HG02798 (cell line): ENCODE measurements at regions not wholly inside any gene's neighbourhood (a gene's known extent, or its start where the extent isn't known, plus 50 kb on each side); places are given as distances from the start of the nearest gene placed in this dataset.

ENCODE experiments used
- ATAC-seq: cut with Tn5 transposase; IDR thresholded peaks from one replicate; pipeline ENCODE4 v1.9.1; 2021; ENCODE audit warnings: mild to moderate bottlenecking; ENCODE audit not compliant: unreplicated experiment, poor library complexity

GRCh38 chr1:187853505-187853904, 1024.8 kb downstream of the PLA2G4A start:
- no peak for ATAC-seq

- no peak for ATAC-seq
These were observed 1025.7 kb downstream of the PLA2G4A start for GRCh38 chr1:187854457-187854856.

DNA sequence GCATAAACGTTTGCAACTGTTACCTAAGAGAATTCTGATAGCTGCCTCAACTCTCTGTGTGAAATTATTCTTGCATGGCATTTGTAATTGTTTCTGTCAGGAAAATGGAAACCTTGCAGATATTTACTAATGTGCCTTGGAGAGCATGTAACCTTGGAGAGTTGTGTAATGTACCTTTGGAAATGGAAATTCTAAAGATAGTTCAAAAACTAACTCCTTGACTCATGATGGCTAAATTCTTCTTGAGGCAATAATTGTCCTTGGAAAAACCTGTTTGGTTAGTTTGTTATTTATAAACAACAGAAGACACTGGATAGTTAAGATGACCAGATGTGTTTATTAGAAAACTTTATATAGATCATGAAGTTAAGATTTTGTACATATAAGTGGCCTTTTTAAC, 1033.8 kb downstream of the PLA2G4A start:
- ATAC-seq = no peak

DNA sequence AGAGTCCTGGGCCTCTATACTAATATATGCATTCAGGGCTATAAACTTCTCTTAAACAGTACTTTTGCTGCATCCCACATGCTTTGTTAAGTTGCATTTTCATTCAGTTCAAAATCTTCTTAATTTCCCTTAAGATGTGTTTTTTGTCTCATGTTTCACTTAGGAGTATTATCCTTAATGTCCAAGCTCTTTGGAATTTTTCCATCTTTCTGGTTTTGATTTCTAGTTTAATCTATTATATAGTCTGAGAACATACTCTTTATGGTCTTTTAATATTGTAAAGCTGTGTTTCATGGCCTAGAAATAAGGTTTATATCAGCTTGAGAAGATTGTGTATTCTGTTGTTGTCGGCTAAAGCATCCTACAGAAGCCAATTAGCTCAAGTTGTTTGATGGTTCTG, 1041.8 kb downstream of the PLA2G4A start:
- no peak for ATAC-seq

- no peak for ATAC-seq
These were observed 1042.6 kb downstream of the PLA2G4A start for GRCh38 chr1:187871177-187871845.

DNA sequence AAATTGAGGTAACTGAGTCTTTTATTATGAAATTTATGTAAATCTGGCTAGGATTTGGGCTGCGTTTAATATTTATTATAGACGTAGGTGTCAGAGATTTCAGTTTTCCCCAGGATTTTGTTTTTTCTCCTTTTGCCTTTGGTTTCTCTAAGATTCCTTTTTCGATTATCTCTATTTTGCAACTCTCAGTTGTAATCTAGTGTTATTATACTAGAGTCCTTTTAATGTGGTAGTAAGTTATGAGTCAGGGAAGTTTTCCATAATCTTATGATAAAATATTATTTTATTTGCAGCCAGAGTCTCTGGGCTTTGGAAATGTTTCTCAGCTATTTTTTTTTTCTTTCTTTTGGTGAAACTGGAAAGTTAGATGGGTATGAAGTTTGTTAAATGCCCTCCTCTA, 1043.8 kb downstream of the PLA2G4A start:
- ATAC-seq = no peak

DNA sequence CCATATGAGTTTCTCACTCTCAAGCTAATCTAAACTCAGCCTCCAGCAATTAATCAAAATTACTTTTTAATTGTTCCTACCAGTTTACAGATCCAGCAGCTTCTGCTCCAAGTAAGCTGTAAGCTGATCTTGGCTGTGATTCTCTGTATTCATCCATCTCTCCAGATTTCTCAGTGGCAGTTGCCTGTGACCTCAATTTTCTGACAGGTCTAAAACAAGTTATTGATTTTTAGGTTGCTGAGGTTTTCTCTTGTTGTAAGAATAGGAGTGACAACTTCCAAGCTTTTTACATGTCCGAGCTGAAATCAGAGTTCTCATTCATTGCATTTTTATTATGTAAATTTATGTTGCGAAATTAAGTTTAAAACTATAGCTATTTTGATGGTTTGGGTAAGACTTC, 1044.4 kb downstream of the PLA2G4A start:
- no peak for ATAC-seq

GRCh38 chr1:187876775-187877174, 1048.0 kb downstream of the PLA2G4A start:
- no peak for ATAC-seq

- ATAC-seq = no peak
These were observed 1048.5 kb downstream of the PLA2G4A start for GRCh38 chr1:187877220-187877619.

- ATAC-seq = no peak
These were observed 1050.1 kb downstream of the PLA2G4A start for GRCh38 chr1:187878883-187879282.

DNA sequence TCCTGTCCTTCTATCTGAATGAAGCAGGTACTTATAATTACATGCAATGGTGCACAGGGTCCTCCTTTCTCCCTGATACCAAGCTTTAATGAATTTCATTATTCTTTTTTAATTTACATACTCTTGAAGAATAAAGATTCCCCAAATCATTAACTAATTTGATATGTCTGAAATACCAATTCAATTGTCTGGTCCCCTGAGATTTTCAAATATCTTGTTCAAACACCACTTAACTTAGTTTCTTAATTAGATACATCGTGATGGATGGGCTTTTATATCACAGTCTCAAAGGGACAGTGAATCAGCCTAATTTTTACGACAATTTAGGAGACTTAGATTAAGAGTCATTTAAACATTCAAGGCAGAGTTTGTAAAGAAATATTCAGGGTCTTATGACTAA, 1054.6 kb downstream of the PLA2G4A start:
- ATAC-seq = no peak

DNA sequence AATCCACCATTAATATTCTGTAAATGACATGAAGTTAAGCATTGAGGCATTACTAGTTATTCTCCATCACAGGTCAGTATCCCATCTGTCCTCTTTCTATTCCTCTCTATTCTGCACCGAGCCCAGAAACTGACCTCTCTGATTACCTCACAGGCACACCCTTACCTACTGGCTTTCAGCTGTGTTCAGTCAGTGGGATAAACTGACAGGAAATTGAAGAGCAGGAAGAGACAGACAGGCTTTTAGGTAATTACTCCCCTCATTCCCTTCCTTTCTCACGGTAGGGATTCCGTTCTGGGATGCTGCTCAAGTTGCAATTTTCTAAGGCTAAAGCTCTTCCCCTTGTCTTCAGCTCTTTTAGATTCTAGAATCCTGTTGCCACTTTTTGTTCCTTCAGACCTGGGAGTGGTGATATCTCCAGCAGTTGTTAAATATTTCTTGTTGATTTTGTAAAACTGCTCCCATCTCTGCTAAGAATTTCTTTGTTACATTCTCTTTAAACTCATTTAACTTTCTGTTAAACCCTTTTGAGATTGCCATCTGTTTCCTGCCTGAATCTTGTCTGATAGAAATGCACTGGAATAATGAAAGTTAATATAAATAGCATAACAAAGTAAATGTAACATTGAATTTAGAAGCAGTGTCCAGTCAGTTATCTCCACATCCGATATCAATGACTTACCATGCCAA, 1063.4 kb downstream of the PLA2G4A start:
- no peak for ATAC-seq

DNA sequence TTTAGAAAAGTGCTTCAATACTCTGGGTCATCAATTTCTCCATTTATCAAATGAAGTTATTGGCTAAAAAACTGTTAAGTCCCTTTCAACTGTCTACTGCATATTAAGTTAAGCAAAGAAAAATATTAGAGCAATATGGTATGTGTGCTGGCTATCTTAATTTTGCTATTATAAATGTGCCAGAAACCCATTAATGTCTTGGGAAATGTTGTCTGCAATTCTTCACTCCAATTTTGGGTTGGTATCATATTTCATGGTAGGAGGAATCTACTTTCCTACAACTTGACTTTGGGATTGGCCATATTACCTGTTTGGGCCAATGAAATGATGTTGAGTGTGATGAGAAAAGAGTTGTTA, 1063.9 kb downstream of the PLA2G4A start:
- no peak for ATAC-seq

DNA sequence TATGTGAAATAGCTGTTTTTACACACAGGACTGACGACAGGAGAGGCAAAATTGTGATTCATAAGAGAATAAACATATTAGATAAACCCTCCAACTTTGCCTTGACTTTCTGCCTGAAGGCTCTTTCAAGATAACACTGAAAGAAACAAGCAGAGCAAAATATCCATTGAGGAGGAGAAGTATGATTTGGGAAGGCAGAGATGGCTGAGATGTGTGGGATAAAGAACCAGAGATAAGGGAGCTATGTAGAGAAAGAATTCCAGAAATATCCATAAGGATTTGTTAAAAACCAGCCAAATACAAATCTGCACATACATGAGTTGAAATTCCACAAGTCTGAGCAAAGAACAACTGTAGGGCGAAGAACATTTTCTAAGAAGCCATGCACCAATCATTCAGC, 1064.7 kb downstream of the PLA2G4A start:
- no peak for ATAC-seq

DNA sequence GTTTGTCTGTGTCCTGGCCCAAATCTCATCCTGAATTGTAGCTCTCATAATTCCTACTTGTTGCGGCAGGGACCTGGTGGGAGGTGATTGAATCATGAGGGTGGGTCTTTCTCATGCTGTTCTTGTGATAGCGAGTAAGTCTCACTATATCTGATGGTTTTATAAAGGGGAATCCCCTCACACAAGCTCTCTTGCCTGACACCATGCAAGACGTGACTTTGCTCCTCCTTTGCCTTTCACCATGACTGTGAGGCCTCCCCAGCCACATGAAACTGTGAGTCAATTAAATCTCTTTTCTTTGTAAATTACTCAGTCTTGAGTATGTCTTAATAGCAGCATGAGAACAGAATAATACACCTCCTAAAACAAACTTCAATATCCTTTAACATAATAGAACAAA, 1065.6 kb downstream of the PLA2G4A start:
- ATAC-seq = no peak

- ATAC-seq = no peak
These were observed 1074.5 kb downstream of the PLA2G4A start for GRCh38 chr1:187903223-187903622.

- ATAC-seq = no peak
These were observed 1080.6 kb downstream of the PLA2G4A start for GRCh38 chr1:187909382-187909781.

- no peak for ATAC-seq
These were observed 1083.1 kb downstream of the PLA2G4A start for GRCh38 chr1:187911820-187912219.

- ATAC-seq = no peak
These were observed 1092.2 kb downstream of the PLA2G4A start for GRCh38 chr1:187920976-187921375.

GRCh38 chr1:187921426-187921825, 1092.7 kb downstream of the PLA2G4A start:
- no peak for ATAC-seq

GRCh38 chr1:187922255-187922654, 1093.5 kb downstream of the PLA2G4A start:
- ATAC-seq = no peak

DNA sequence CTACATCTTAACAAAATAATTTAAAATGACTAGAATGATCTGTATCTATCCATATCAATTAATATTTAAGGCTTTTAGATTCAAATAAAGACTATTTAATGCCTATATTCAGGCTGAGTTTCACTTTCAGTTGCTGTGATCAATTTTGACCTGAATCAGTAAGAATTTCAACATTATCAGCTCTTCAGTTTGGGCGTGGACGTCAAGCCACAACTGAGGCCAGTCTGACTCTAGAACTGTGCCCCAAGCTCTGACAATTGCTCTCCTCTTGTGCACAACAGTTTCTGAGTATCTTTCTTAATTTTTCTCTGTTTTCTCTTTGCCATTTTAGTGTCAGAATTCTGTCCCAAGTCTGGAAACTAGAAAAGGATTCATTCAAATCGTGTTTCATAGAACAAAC, 1095.5 kb downstream of the PLA2G4A start:
- no peak for ATAC-seq
